ENCODE measurements at regions not wholly inside any gene's neighbourhood (a gene's known extent, or its start where the extent isn't known, plus 50 kb on each side); places are given as distances from the start of the nearest gene placed in this dataset.

GRCh38 chr6:19356692-19357091, 480.5 kb upstream of the ID4 start:
- Histone ChIP-seq H3F3A (ENCODE audit: insufficient read depth, low read depth) (no peaks in the 10 kb centered on the region), H4K20me1 (ENCODE audit: insufficient read depth) (no peaks in the 10 kb centered on the region), H2AFZ (no peak overlapping the region), H3K4me3 (no peak overlapping the region), H3K9me2 (ENCODE audit: insufficient read depth) (no peaks in the 10 kb centered on the region; the same call in 1 of the 2 replicates), H3K27ac (no peak overlapping the region), H3K9me3 (ENCODE audit: insufficient read depth, low read depth) (no peaks in the 10 kb centered on the region), H3K4me2 (no peak overlapping the region), H3K27me3 (ENCODE audit: insufficient read depth, low read depth) (no peaks in the 10 kb centered on the region), H3K79me2 (ENCODE audit: low read depth) (no peaks in the 10 kb centered on the region), H3K36me3 (ENCODE audit: low read depth) (no peaks in the 10 kb centered on the region), H3K4me1 (replicated peaks; ENCODE audit: insufficient read depth) (no peaks in the 10 kb centered on the region)
- ChIA-PET CTCF (no interaction called here), POLR2A (ENCODE audit: unreplicated experiment) (interaction anchor here (0.6 kb wide), 1 partner anchor 382 kb away, joined by 4 read pairs; no protein-coding TSS in a partner anchor)
- TF ChIP-seq EZH2 (IDR thresholded peaks at IDR 0.05; ENCODE audit: low read depth) (no peak), CTCF (conservative IDR thresholded peaks at IDR 0.05) (no peak)
- intact Hi-C loops (cut with micrococcal nuclease; ENCODE audit: unreplicated experiment), result no loop called here
- BruUV-seq (replicated peaks), result no TSS peak
- DNase-seq, result no peak

GRCh38 chr6:19362396-19362795, 474.8 kb upstream of the ID4 start:
- H3K4me2 ChIP-seq, result no peak overlapping the region
- H3K36me3 ChIP-seq (ENCODE audit: low read depth), result no peaks in the 10 kb centered on the region
- no TSS peak for BruUV-seq (replicated peaks)
- no peaks in the 10 kb centered on the region for H3F3A ChIP-seq (ENCODE audit: insufficient read depth, low read depth)
- no peaks in the 10 kb centered on the region for H3K79me2 ChIP-seq (ENCODE audit: low read depth)
- ChIA-PET CTCF (no interaction called here), POLR2A (ENCODE audit: unreplicated experiment) (no interaction called here)
- no peak overlapping the region for H3K4me3 ChIP-seq
- intact Hi-C loops (cut with micrococcal nuclease; ENCODE audit: unreplicated experiment), result no loop called here
- no peaks in the 10 kb centered on the region for H3K4me1 ChIP-seq (replicated peaks; ENCODE audit: insufficient read depth)
- DNase-seq, result no peak
- no peaks in the 10 kb centered on the region for H4K20me1 ChIP-seq (ENCODE audit: insufficient read depth)
- no peaks in the 10 kb centered on the region for H3K9me3 ChIP-seq (ENCODE audit: insufficient read depth, low read depth)
- H3K27ac ChIP-seq, result no peak overlapping the region
- TF ChIP-seq CTCF (conservative IDR thresholded peaks at IDR 0.05) (no peak), EZH2 (IDR thresholded peaks at IDR 0.05; ENCODE audit: low read depth) (no peak)
- H3K9me2 ChIP-seq (ENCODE audit: insufficient read depth), result no peaks in the 10 kb centered on the region
- H3K27me3 ChIP-seq (ENCODE audit: insufficient read depth, low read depth), result no peaks in the 10 kb centered on the region
- H2AFZ ChIP-seq, result no peak overlapping the region

- TF ChIP-seq EZH2 (IDR thresholded peaks at IDR 0.05; ENCODE audit: low read depth) (no peak), CTCF (conservative IDR thresholded peaks at IDR 0.05) (no peak)
- intact Hi-C loops (cut with micrococcal nuclease; ENCODE audit: unreplicated experiment), result no loop called here
- CTCF ChIA-PET, result no interaction called here
These were observed 468.7 kb upstream of the ID4 start for GRCh38 chr6:19368511-19368910.

More at GRCh38 chr6:19368511-19368910, 468.7 kb upstream of the ID4 start:
- Histone ChIP-seq H3K9me3 (ENCODE audit: insufficient read depth, low read depth) (no peaks in the 10 kb centered on the region), H3K4me3 (no peak overlapping the region), H3K4me2 (no peak overlapping the region), H3K9me2 (ENCODE audit: insufficient read depth) (no peaks in the 10 kb centered on the region), H4K20me1 (ENCODE audit: insufficient read depth) (no peaks in the 10 kb centered on the region), H3K27me3 (ENCODE audit: insufficient read depth, low read depth) (no peaks in the 10 kb centered on the region), H3K79me2 (ENCODE audit: low read depth) (no peaks in the 10 kb centered on the region), H3F3A (ENCODE audit: insufficient read depth, low read depth) (no peaks in the 10 kb centered on the region), H3K36me3 (ENCODE audit: low read depth) (no peaks in the 10 kb centered on the region), H3K27ac (no peak overlapping the region), H3K4me1 (replicated peaks; ENCODE audit: insufficient read depth) (0 out of 2 replicates have a peak, but pooled peaks cover 4% of the 10 kb centered on the region), H2AFZ (no peak overlapping the region)
- no TSS peak for BruUV-seq (replicated peaks)
- DNase-seq, result peak in 1 of 2 experiments; percentile 2
- POLR2A ChIA-PET (ENCODE audit: unreplicated experiment), result no interaction called here

Data from PC-9 (cell line).